ENCODE measurements at regions not wholly inside any gene's neighbourhood (a gene's known extent, or its start where the extent isn't known, plus 50 kb on each side); places are given as distances from the start of the nearest gene placed in this dataset.
"Not testable (repeated sequence)": the region's sequence is repeated elsewhere in the genome, so short reads cannot be mapped to it uniquely, and the experiment has no call there.

DNA sequence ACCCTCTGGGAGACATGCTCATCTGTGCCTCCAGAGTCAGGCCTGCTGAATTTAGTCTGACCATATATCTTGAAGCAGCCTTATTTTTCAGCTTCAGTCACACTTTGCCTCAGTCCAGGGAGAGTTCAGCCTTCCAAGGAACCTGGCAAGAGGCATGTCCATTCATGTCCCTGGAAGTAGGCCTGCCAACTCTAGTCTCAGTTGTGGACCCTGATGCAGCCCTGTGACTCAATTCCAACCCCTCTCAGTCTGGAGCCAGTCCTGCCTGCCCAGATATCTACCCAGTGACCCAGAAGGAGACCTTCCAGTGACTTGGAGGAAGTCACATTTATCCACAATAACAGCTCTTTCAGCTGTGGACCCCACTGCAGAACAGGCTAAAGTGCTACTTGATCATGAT lies 566.6 kb downstream of the TMEM135 start:
- intact Hi-C loops (cut with DNase I): no loop called here
- ATAC-seq (peak; percentile 37), DNase-seq (ENCODE audit: missing footprints) (no peak)

DNA sequence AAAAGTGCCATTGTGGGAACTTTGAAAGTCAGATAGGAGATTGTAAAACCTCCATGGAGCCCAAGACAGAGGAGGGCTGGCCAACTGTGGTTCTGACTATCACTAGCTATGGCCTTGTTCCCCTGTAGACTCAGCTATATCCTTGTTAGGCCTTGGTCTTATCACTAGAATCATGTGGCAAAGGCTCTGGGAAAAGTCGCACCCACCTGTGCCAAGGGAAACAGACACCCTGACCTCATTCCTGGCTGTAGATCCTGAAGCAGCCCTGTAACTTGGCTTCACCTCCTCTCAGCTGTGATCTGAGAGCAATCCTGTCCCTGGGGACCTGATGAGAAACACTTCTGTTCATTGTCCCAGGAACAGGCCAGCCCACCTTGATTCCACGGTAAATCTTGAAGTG lies 566.2 kb downstream of the TMEM135 start:
- ATAC-seq (no peak), DNase-seq (ENCODE audit: missing footprints) (no peak)
- intact Hi-C loops (cut with DNase I): no loop called here

DNA sequence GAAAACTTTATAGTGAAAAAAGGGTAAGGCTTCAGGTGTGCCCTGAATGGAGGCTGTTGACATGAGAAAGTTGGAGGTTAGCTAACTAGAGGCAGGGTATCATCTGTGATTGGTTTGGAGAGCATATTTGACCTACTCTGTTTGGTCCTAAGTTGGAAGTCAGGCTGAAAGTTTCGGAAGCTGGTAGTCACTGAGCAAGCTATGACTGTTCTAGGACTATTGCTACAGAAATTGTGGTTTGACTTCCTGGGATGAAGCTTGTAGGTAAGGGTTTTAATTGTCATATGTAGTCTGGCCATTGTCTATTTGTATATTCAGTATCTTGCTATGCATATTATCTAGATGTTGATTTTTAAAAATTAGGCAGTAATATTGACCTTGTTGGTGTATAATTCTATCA lies 565.0 kb downstream of the TMEM135 start:
- DNase-seq (ENCODE audit: missing footprints) (no peak), ATAC-seq (no peak)
- intact Hi-C loops (cut with DNase I): no loop called here

DNA sequence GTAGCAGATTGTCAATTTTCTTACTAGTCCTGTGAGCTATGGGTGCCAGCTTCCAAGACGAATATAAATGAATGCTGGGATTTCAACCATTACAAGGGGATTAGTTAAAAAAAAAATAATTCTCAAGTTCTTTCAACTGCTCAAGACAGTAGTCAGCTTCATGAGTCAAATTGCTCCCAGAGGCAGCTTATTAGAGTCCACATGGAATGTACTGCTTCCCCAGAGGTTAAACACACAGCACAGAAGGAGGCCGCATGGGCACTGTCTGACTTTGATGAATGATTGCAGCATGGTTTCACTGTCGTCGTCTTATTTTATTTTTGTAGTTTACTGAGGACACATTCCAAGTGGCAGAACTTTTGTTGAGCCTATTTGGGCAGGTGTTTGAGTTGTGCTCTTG lies 563.2 kb downstream of the TMEM135 start:
- intact Hi-C loops (cut with DNase I): no loop called here
- DNase-seq (ENCODE audit: missing footprints) (no peak), ATAC-seq (no peak)

DNA sequence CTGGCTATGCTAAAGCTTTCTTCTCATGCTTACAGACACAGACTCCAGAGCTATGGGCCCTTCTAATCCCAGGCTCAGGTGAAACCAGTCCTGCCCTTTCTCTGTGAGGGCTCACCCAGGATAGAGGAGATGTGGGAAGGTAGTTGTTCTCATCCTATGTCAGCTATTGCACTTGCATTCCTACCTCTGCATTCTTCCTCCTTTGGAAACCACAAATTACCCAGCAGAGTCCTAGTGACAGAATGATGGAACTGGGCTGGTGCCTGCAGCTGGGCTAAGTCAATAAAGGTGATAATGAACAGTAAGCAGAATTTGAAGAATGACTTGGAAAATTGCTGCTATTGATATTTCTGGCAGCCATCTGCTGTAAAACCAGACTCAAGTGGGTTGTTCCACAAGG lies 560.0 kb downstream of the TMEM135 start:
- intact Hi-C loops (cut with DNase I): no loop called here
- DNase-seq (ENCODE audit: missing footprints) (no peak), ATAC-seq (no peak)

DNA sequence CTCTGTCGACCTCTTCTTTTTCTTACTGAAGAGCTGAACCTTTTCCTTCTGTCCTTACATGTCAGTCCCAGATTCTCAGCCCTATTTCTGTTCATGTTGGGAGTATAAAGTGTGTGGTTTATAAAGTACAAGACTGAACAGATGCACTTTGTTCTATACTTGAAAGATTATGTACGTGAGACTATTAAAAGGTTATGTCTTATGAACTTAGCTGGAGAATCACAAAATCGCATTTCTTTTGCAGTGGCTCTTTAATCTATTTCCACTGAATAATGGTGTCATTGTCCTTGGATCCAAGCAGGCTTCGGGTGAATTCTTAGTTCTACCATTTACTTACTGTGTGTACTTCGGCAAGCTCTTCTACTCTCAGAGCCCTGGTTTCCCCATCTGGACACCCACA lies 558.4 kb downstream of the TMEM135 start:
- no peak for ATAC-seq
- intact Hi-C loops (cut with DNase I): no loop called here
- DNase-seq (ENCODE audit: missing footprints): no peak

DNA sequence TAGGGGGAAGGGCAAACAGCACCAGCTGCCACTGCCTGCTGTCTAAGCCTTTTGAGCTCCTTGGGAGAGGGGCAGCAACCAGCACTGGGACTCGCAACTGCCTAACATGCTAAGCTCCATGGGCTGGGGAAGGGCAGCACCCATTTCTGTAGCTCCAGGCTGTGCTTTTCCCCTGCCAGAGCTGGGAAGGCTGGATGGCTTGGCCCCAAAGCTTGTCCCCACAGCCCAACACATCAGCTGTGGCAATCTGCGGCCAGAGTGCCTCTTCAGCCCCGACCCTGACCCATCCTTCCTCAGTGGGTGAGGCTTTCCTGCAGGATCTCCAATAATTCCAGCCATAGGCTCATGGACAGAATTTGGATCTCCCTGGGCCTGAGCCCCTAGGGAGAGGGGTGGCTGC lies 551.3 kb downstream of the TMEM135 start:
- intact Hi-C loops (cut with DNase I): no loop called here
- DNase-seq (ENCODE audit: missing footprints): no peak
- no peak for ATAC-seq

DNA sequence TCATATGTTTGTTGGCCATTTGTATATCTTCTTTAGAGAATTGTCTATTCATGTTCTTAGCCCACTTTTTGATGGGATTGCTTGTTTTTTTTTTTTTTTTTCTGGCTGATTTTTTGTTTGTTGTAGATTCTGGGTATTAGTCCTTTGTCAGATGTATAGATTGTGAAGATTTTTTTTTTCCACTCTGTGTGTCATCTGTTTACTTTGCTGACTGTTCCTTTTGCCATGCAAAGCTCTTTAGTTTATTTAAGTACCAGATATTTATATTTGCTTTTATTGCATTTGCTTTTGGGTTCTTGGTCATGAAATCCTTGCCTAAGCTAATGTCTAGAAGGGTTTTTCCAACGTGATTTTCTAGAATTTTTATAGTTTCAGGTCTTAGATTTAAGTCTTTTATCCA lies 547.9 kb downstream of the TMEM135 start:
- ATAC-seq; DNase-seq (ENCODE audit: missing footprints); intact Hi-C loops (cut with DNase I): not testable (repeated sequence)

DNA sequence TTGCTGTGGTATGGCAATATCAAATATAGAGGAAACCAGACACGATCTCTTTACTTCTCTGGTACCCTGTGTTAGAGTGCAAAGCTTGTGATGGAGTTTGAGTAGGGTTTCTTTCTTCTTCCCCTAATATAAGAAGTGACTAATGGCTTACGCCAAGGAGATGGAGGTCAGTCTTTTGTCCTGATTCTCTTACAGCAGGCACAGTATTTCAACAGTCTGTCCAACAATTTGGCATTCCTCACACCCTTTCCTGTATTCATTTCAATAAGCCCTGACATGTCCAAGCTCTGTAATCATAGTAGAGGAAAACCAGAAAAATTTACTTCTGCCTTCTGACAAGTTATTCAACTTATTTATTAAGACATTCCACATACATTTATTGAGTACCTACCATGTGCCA lies 546.2 kb downstream of the TMEM135 start:
- ATAC-seq (no peak), DNase-seq (ENCODE audit: missing footprints) (no peak)
- intact Hi-C loops (cut with DNase I): no loop called here

DNA sequence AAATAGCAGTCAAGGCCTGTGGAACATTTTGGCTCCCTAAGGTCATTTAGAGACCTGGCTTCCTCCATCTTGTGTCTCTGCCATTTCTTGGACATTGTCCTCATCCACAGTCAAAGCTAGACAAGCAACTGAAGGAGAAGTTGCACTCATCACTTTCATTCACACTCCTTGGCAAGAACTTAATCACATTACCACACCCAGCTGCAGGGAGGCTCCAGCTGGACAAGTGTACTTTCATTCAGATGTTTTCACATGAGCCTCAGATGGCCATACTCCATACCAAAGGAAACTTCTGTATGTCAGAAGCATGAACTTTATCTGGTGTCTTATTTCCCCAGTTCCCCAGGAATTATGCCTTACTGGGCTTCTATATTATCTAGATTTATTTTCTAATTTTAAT lies 537.4 kb downstream of the TMEM135 start:
- intact Hi-C loops (cut with DNase I): no loop called here
- ATAC-seq: no peak
- DNase-seq (ENCODE audit: missing footprints): no peak

DNA sequence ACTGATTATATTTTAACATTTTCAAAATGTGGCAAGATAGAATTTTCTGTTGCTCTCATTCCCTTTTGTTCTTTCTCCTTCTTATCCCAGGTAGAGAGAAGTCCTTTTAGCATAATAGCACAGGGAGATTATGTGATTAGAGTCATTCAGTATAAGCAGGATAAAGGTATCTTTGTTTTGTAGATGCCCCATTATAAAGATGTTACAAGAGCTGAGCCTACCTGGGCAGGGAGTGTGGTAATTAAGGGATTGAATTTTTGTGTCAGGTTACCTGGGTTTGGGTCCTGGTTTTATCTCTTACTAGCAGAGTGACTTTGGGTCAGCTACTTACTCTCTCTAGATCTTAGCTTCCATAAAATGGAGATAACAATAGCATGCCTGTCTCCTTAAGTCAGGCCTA lies 536.5 kb downstream of the TMEM135 start:
- intact Hi-C loops (cut with DNase I): no loop called here
- no peak for DNase-seq (ENCODE audit: missing footprints)
- no peak for ATAC-seq

DNA sequence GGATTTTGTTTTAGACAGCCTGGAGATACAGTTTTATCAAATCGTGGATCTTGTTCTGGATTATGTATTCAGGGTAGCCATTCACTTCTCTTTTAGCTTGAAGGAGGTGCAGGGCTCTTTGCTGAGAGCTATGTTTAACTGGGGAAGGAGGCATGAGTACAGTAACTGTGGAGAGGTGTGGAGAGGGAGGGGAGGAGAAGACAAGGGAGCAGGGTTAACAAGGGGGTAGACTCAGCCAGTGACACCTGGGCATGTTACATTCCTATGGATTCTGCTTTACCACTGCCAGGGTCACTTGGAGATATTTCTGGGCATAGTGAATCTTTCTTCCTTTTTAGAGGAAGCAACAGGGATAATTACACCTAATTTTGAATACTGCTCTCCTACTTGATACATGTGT lies 536.0 kb downstream of the TMEM135 start:
- DNase-seq (ENCODE audit: missing footprints): no peak
- intact Hi-C loops (cut with DNase I): no loop called here
- ATAC-seq: no peak

DNA sequence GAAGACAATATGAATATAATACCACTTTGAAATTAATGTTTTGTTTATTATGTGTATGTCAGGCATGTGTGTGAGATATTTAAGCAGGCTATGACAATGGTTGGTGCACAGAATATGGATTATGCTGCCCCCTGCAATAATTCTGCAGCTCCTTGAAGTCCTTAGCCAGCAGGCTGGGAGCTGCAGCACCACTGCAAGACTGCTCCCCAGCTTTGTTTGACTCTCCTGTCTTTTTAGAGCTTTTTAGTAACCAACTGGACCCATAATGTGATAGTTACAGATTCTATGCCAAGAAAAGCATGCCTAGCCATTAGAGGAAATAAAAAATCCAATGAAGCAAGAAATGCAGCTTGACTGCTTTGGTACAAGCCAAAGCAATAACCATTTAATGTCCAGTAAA lies 535.1 kb downstream of the TMEM135 start:
- intact Hi-C loops (cut with DNase I): no loop called here
- ATAC-seq (no peak), DNase-seq (ENCODE audit: missing footprints) (no peak)

DNA sequence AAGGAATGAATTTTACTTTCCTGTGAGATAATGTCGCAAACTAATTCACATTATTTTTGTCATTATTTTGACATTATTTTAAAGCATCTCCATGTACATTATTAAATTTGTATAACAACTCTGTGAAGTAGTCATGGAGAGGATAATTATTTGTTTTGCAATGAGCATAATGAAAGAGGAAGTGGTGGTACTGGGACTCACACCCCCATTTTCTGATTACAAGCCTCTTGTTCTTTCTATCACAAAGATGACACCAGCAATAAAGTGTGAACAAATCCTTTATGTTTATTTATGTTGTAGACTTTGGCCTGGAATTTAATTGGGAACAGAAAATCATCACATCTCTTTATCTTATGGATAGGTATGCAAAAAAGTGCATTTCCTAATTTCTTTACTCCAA lies 522.6 kb downstream of the TMEM135 start:
- ATAC-seq (no peak), DNase-seq (ENCODE audit: missing footprints) (no peak)
- intact Hi-C loops (cut with DNase I): no loop called here

DNA sequence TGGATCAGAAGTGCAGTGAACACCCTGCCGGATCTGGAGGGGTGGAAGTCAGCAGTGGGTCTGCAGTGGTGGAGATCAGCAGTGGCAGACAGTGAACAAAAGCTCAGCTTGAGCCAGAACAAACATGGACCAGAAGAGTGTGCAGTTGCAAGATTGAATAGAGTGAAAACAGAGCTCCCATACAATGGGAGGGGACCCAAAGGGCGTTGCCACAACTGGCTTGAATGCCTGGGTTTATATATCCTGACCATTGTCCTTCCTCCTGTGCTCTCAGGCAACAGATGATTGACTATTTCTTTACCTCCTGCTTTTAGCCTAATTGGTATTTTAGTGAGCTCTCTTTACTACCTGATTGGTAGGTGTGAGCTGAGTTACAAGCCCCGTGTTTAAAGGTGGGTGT lies 522.1 kb downstream of the TMEM135 start:
- DNase-seq (ENCODE audit: missing footprints); ATAC-seq; intact Hi-C loops (cut with DNase I): not testable (repeated sequence)

DNA sequence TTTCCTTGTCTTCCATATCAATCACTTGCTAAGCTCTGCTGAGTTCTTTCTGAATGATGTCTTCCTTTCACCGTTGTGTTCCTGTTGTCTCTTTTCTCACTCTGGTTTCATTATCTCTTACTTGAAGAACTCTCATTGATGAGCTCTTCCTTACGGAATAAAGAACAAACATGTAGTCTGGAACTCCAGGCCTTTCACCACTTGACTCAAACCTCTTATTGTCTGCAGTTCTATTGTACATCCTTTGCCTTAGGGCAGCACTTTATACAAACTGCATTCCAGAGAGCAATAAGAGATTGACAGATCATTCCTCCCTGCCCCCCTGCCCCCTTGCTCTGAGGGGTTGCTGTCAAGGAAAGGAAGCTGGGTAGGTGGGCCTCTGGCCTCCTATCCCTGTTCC lies 517.4 kb downstream of the TMEM135 start:
- ATAC-seq: no peak
- intact Hi-C loops (cut with DNase I): no loop called here
- DNase-seq (ENCODE audit: missing footprints): no peak

DNA sequence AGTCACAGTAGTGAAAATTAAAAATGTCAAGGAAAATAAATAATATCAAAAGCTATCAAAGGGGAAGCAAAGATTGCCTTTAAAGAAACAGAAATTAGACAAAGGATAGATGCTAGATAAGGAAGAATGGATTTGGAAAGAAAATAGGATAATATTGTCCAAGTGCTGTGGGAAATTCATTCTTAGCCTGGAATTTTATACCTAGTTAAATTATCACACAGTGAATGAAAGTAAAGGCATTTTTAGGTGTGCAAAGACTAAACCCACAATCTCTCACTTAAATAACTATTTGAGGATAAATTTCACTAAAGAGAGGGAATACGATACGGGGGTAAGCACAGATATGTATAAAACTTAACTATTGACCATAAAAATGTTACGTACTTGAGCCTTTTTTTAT lies 511.1 kb downstream of the TMEM135 start:
- DNase-seq (ENCODE audit: missing footprints): no peak
- intact Hi-C loops (cut with DNase I): no loop called here
- no peak for ATAC-seq

DNA sequence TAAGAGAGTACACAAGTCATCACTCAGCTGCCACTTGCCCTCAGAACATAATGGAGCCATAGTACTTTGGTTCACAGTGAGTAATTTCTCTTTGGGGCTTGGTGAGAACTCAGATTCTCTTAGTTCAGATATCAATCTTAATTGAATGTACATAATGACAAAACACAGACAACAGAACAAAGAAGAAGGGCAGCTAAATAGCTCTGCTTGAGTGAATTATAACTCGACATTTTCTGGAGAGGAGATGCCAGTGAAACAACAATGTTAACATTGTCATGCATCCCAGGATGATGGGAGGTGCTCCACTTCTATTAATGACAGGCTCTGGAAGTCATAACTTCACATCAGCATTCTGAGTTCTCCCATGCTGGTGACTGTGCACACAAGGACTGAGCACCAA lies 508.1 kb downstream of the TMEM135 start:
- ATAC-seq (no peak), DNase-seq (ENCODE audit: missing footprints) (no peak)
- intact Hi-C loops (cut with DNase I): no loop called here

DNA sequence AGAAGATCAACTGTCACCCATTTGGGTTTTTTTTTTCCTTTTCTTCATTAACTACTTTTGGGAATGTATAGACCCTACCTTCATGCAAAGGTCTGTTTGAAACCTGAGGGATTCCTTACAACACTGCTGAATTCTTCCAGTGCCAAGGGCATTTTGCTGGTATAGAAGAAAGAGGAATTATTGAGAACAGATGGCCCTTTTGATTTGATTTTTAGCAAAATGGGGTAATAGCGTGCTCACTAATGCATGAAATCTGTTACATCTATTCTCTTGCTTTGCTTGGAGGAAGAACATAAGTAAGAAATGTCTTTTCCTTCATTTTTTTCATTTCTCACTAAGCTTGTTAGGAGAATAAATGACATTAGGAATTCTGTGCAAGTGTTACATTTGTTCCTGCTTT lies 501.9 kb downstream of the TMEM135 start:
- no peak for DNase-seq (ENCODE audit: missing footprints)
- no peak for ATAC-seq
- intact Hi-C loops (cut with DNase I): no loop called here

DNA sequence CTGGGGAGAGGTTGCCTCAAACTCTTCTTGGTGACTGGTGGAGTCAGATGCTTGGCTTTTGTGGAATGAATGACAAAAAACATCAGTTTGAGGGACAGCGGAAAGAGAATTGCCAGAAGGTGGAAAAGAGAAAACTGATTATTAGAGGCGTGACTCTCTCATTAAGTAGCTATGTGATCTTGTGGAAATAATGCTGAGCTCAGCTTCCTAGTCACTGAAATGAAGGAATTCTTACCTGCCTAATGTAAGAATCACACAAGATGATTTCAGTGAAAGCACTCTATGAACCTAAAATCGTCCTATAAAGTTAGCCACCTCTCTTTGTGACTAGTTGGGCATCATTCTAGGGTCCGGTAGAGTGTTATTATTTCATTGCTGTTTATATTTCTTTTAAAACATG lies 498.8 kb downstream of the TMEM135 start:
- ATAC-seq: no peak
- no peak for DNase-seq (ENCODE audit: missing footprints)
- intact Hi-C loops (cut with DNase I): no loop called here

DNA sequence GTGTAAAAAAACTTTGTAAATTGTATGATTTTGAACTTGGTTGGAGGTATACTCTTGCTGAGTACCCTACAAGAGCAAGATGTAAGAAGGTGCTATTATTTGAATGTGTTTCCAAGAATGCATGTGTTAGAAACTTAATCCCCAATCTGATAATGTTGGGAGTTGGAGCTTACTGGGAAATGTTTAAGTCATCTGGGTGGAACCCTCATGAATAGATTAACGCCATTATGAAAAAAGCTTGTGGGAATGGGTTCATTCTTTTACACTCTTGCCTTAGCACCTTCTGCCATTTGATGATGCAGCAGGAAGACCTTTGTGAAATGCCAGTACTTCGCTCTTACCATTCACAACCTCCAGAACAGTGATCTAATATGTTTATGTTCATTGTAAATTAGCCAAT lies 498.3 kb downstream of the TMEM135 start:
- DNase-seq (ENCODE audit: missing footprints) (no peak), ATAC-seq (no peak)
- intact Hi-C loops (cut with DNase I): no loop called here

DNA sequence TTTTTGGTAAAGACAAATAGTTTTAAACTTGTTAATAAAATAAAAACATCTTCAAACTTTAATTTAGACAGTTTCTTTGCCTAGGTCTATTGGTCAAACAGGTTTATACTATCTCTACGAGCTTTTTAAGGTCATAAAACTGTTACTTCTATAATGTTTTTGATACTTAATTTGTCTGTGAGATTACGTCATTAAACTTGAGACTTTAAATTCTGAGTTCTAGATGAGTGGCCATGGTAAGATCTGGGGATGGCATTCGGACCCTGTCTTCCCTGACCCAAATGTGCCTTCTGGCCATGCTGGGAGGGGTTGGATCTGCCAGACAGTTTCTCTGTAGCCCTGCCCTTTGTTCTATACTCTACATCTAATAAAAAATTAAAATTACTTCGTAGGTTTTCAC lies 497.8 kb downstream of the TMEM135 start:
- ATAC-seq (no peak), DNase-seq (ENCODE audit: missing footprints) (no peak)
- intact Hi-C loops (cut with DNase I): no loop called here

Data from Right ventricle myocardium inferior (tissue), 1 donor.